H9 (cell line): ENCODE measurements at regions not wholly inside any gene's neighbourhood (a gene's known extent, or its start where the extent isn't known, plus 50 kb on each side); places are given as distances from the start of the nearest gene placed in this dataset.

Source experiments
- DNase-seq: peaks from one replicate; pipeline ENCODE4 v3.0.0-alpha.2; 2017
- H2AFZ ChIP-seq: one replicate; pipeline ENCODE4 v1.6.1; 2013; ENCODE audit warnings: mild to moderate bottlenecking, low read length, control low read depth, moderate library complexity
- H2AK5ac ChIP-seq: 2 replicates; pipeline ENCODE4 v1.6.1; 2013; ENCODE audit warnings: low read length, control low read depth, mixed read lengths; ENCODE audit not compliant: insufficient read length
- H2BK120ac ChIP-seq: one replicate; pipeline ENCODE4 v1.6.1; 2013; ENCODE audit warnings: low read depth, mild to moderate bottlenecking, low read length, control low read depth, inconsistent platforms; ENCODE audit not compliant: poor library complexity, severe bottlenecking
- H2BK12ac ChIP-seq: 2 replicates; pipeline ENCODE4 v1.6.1; 2013; ENCODE audit warnings: low read length, control low read depth, mixed read lengths, low read depth; ENCODE audit not compliant: insufficient read length
- H2BK15ac ChIP-seq: 2 replicates; pipeline ENCODE4 v1.6.1; 2013; ENCODE audit warnings: low read depth, low read length, control low read depth
- H2BK20ac ChIP-seq: one replicate; pipeline ENCODE4 v1.6.1; 2013; ENCODE audit warnings: low read depth, mild to moderate bottlenecking, low read length, control low read depth, inconsistent platforms; ENCODE audit not compliant: poor library complexity, severe bottlenecking
- H2BK5ac ChIP-seq: 2 replicates; pipeline ENCODE4 v1.6.1; 2013; ENCODE audit warnings: low read length, control low read depth, mixed read lengths; ENCODE audit not compliant: insufficient read length
- H3K14ac ChIP-seq: 2 replicates; pipeline ENCODE4 v1.6.1; 2013; ENCODE audit warnings: low read length, control low read depth; ENCODE audit not compliant: insufficient read depth
- H3K18ac ChIP-seq: 2 replicates; pipeline ENCODE4 v1.6.1; 2013; ENCODE audit warnings: low read depth, mild to moderate bottlenecking, mixed read lengths, low read length, control low read depth; ENCODE audit not compliant: insufficient read length
- H3K23ac ChIP-seq: 2 replicates; pipeline ENCODE4 v1.6.1; 2013; ENCODE audit warnings: low read length, control low read depth, mixed read lengths, low read depth; ENCODE audit not compliant: insufficient read length
- H3K23me2 ChIP-seq: 2 replicates; pipeline ENCODE4 v1.6.1; 2013; ENCODE audit warnings: low read depth, mild to moderate bottlenecking, mixed read lengths, low read length, control low read depth; ENCODE audit not compliant: insufficient read length, poor library complexity, severe bottlenecking
- H3K27ac ChIP-seq: 2 replicates; pipeline ENCODE4 v1.5.1; 2013; ENCODE audit warnings: low read length, control low read depth, mixed read lengths, low read depth; ENCODE audit not compliant: insufficient read length
- H3K27me3 ChIP-seq: 2 replicates; pipeline ENCODE4 v1.6.1; 2013; ENCODE audit warnings: low read length, control low read depth, inconsistent platforms; ENCODE audit not compliant: insufficient read depth
- H3K4ac ChIP-seq: 2 replicates; pipeline ENCODE4 v1.6.1; 2013; ENCODE audit warnings: low read depth, mild to moderate bottlenecking, control low read depth, inconsistent platforms, low read length, moderate library complexity
- H3K4me1 ChIP-seq: 2 replicates; pipeline ENCODE4 v1.6.1; 2013; ENCODE audit warnings: low read length, control low read depth, inconsistent platforms; ENCODE audit not compliant: insufficient read depth
- H3K4me2 ChIP-seq: 2 replicates; pipeline ENCODE4 v1.6.1; 2013; ENCODE audit warnings: low read length, control low read depth, mixed read lengths; ENCODE audit not compliant: insufficient read length, insufficient read depth
- H3K56ac ChIP-seq: 2 replicates; pipeline ENCODE4 v1.6.1; 2013; ENCODE audit warnings: low read depth, mild to moderate bottlenecking, mixed read lengths, low read length, control low read depth; ENCODE audit not compliant: insufficient read length
- H3K79me1 ChIP-seq: 2 replicates; pipeline ENCODE4 v1.6.1; 2013; ENCODE audit warnings: low read depth, mild to moderate bottlenecking, moderate library complexity, low read length, control low read depth, inconsistent platforms; ENCODE audit not compliant: insufficient read depth, poor library complexity, severe bottlenecking
- H3K79me2 ChIP-seq: 2 replicates; pipeline ENCODE4 v1.6.1; 2013; ENCODE audit warnings: low read length, control low read depth, inconsistent platforms; ENCODE audit not compliant: insufficient read depth
- H3K9ac ChIP-seq: 2 replicates; pipeline ENCODE4 v1.6.1; 2013; ENCODE audit warnings: low read length, control low read depth, mixed read lengths; ENCODE audit not compliant: insufficient read length; ENCODE audit errors: extremely low read depth
- H3K9me3 ChIP-seq: one replicate; pipeline ENCODE4 v1.6.1; 2013; ENCODE audit warnings: low read depth, low read length, inconsistent platforms; ENCODE audit not compliant: control insufficient read depth
- H3T11ph ChIP-seq: one replicate; pipeline ENCODE4 v1.6.1; 2013; ENCODE audit warnings: mild to moderate bottlenecking, low read length, control low read depth, inconsistent platforms
- H4K20me1 ChIP-seq: one replicate; pipeline ENCODE4 v1.6.1; 2013; ENCODE audit not compliant: control insufficient read depth, insufficient read length, insufficient read depth
- H4K5ac ChIP-seq: 2 replicates; pipeline ENCODE4 v1.6.1; 2013; ENCODE audit warnings: low read depth, mild to moderate bottlenecking, mixed read lengths, low read length, control low read depth; ENCODE audit not compliant: insufficient read length
- H4K8ac ChIP-seq: replicated peaks from 2 replicates; pipeline ENCODE4 v1.6.1; 2013; ENCODE audit warnings: low read length, control low read depth, mixed read lengths, low read depth; ENCODE audit not compliant: insufficient read length
- H4K91ac ChIP-seq: 2 replicates; pipeline ENCODE4 v1.6.1; 2013; ENCODE audit warnings: low read depth, mild to moderate bottlenecking, moderate library complexity, mixed read lengths, low read length, control low read depth; ENCODE audit not compliant: insufficient read length
- H3K27ac Mint-ChIP-seq, 3 experiments: 2 replicates in 2 of 3; 3 replicates in 1 of 3; pipeline ENCODE4 v1.8.0; 2020 to 2021; ENCODE audit warnings: mixed read lengths in 3 of 3, mild to moderate bottlenecking in 1 of 3, moderate library complexity in 1 of 3
- H3K27me3 Mint-ChIP-seq: 2 replicates; pipeline ENCODE4 v1.8.0; 2021; ENCODE audit warnings: low read depth, mild to moderate bottlenecking, moderate library complexity, mixed read lengths
- H3K36me3 Mint-ChIP-seq, 3 experiments: 2 replicates in 2 of 3; 3 replicates in 1 of 3; pipeline ENCODE4 v1.8.0; 2020 to 2021; ENCODE audit warnings: low read depth in 3 of 3, mixed read lengths in 3 of 3; ENCODE audit not compliant: insufficient read depth in 1 of 3
- H3K4me1 Mint-ChIP-seq, 2 experiments: 2 replicates each; pipeline ENCODE4 v1.8.0; 2020; ENCODE audit warnings: mixed read lengths in 2 of 2
- H3K4me3 Mint-ChIP-seq, 2 experiments: 2 replicates in 1 of 2; 3 replicates in 1 of 2; pipeline ENCODE4 v1.8.0; 2020 to 2021; ENCODE audit warnings: mild to moderate bottlenecking in 2 of 2, mixed read lengths in 2 of 2, moderate library complexity in 1 of 2
- H3K9me3 Mint-ChIP-seq, 2 experiments: 2 replicates in 1 of 2; 3 replicates in 1 of 2; pipeline ENCODE4 v1.8.0; 2020; ENCODE audit warnings: mild to moderate bottlenecking in 2 of 2, mixed read lengths in 2 of 2, moderate library complexity in 1 of 2
- CTCF ChIP-seq: fragments of 200-600 bp; sonication (generic); conservative IDR thresholded peaks from 3 replicates; pipeline ENCODE4 v1.8.0; 2021; ENCODE audit warnings: antibody characterized with exemption, mild to moderate bottlenecking
- WGBS: extraction: QIAGEN DNeasy Blood & Tissue Kit; methylation state at CpG from one replicate; pipeline ENCODE4 v1.1.7; 2013; ENCODE audit warnings: missing lambda C conversion rate, low lambda C conversion rate, mixed read lengths; ENCODE audit not compliant: insufficient read length; ENCODE audit errors: extremely low coverage; 5-methylcytosine and 5-hydroxymethylcytosine counted together

- Histone ChIP-seq H3K4ac (no peak overlapping the region), H2BK20ac (no peak overlapping the region), H3K9ac (no peak overlapping the region), H3K4me1 (no peaks in the 10 kb centered on the region; the same call in 1 of the 2 replicates), H2AFZ (no peak overlapping the region), H4K20me1 (no peaks in the 10 kb centered on the region), H2BK5ac (no peak overlapping the region), H3K79me1 (no peaks in the 10 kb centered on the region), H3K9me3 (no peaks in the 10 kb centered on the region), H3K4me2 (no peak overlapping the region), H3T11ph (no peak overlapping the region), H3K79me2 (no peaks in the 10 kb centered on the region), H3K27ac (no peak overlapping the region), H4K5ac (no peak overlapping the region), H3K56ac (no peak overlapping the region), H3K23me2 (no peaks in the 10 kb centered on the region), H3K27me3 (no peaks in the 10 kb centered on the region), H3K14ac (no peak overlapping the region), H3K23ac (no peak overlapping the region), H2BK15ac (no peak overlapping the region), H2BK120ac (no peak overlapping the region), H4K91ac (no peak overlapping the region), H3K18ac (no peak overlapping the region), H2BK12ac (no peak overlapping the region), H4K8ac (no peak overlapping the region), H2AK5ac (no peak overlapping the region)
- Mint-ChIP-seq H3K4me3 (no peak overlapping the region), H3K27me3 (no peaks in the 10 kb centered on the region; the same call in 1 of the 2 replicates), H3K36me3 (no peaks in the 10 kb centered on the region), H3K27ac (no peak overlapping the region), H3K9me3 (peaks cover 0 to 3% of the 10 kb centered on the region in 2 experiments; a peak in 2 of 5 replicates), H3K4me1 (peaks cover 11 to 12% of the 10 kb centered on the region in 2 experiments)
- TF ChIP-seq CTCF: no peak
- no CpG with 5 or more reads among the region's 2 CpGs for WGBS
- no peak for DNase-seq
Measured at GRCh38 chr2:118449401-118449800, 361.1 kb downstream of the INSIG2 start.
